Endothelial cell of umbilical vein (primary cell): ENCODE measurements at regions not wholly inside any gene's neighbourhood (a gene's known extent, or its start where the extent isn't known, plus 50 kb on each side); places are given as distances from the start of the nearest gene placed in this dataset.

Source experiments
- CTCF ChIP-seq, 2 donors: IDR thresholded peaks; 1 replicate in 1 of 2; 2 replicates in 1 of 2; pipeline ENCODE4 v1.5.1; 2011; ENCODE audit warnings: low read length in 2 of 2, mild to moderate bottlenecking in 2 of 2, moderate library complexity in 2 of 2, control low read depth in 1 of 2, inconsistent platforms in 1 of 2, low read depth in 1 of 2; ENCODE audit not compliant: insufficient read depth in 1 of 2; ENCODE audit errors: extremely low read depth in 1 of 2
- EZH2 ChIP-seq: IDR thresholded peaks from 2 replicates; pipeline ENCODE4 v1.6.1; 2012; ENCODE audit warnings: borderline replicate concordance, low read depth, mild to moderate bottlenecking, moderate library complexity, low read length, inconsistent platforms; ENCODE audit not compliant: severe bottlenecking
- FOS ChIP-seq: IDR thresholded peaks from 2 replicates; pipeline ENCODE4 v1.6.1; 2011; ENCODE audit warnings: mild to moderate bottlenecking, low read length, moderate library complexity, borderline replicate concordance; ENCODE audit not compliant: insufficient read depth
- MYC ChIP-seq: IDR thresholded peaks from one replicate; pipeline ENCODE4 v1.6.1; 2011; ENCODE audit warnings: mild to moderate bottlenecking, low read depth, low read length
- POLR2A ChIP-seq: IDR thresholded peaks from 2 replicates; pipeline ENCODE4 v1.6.1; 2012; ENCODE audit warnings: low read depth, mild to moderate bottlenecking, control low read depth, low read length
- POLR2AphosphoS5 ChIP-seq: IDR thresholded peaks from 2 replicates; pipeline ENCODE4 v1.6.1; 2012; ENCODE audit warnings: low read depth, mild to moderate bottlenecking, control low read depth, low read length, moderate library complexity; ENCODE audit not compliant: insufficient read depth

GRCh38 chr3:94420931-94421330 is 358.1 kb downstream of the NSUN3 start:
- TF ChIP-seq CTCF (IDR thresholded peaks at IDR 0.05; ENCODE audit: extremely low read depth in 1 of 2, insufficient read depth in 1 of 2, low read depth in 1 of 2, low read length in 2 of 2) (no peak), POLR2A (no peak), EZH2 (no peak), POLR2AphosphoS5 (no peak), FOS (no peak), MYC (no peak)
